ENCODE measurements at regions not wholly inside any gene's neighbourhood (a gene's known extent, or its start where the extent isn't known, plus 50 kb on each side); places are given as distances from the start of the nearest gene placed in this dataset.

GRCh38 chrX:140920416-140920815 lies 82.0 kb upstream of the SPANXB1 start:
- Histone ChIP-seq H3K9me3 (no peaks in the 10 kb centered on the region), H3K4me3 (no peak overlapping the region), H3K27me3 (no peaks in the 10 kb centered on the region), H3K4me1 (no peaks in the 10 kb centered on the region), H3K27ac (no peak overlapping the region), H3K36me3 (no peaks in the 10 kb centered on the region)
- intact Hi-C loops (cut with DNase I; ENCODE audit: low total_unique reads) = no loop called here
- 80 to 97% (median 92%) methylated on average over 5 of the region's 5 CpGs for WGBS, 5 donors
- TF ChIP-seq POLR2A (IDR thresholded peaks at IDR 0.05) (no peak), EP300 (IDR thresholded peaks at IDR 0.05) (no peak), POLR2AphosphoS5 (IDR thresholded peaks at IDR 0.05) (no peak), CTCF (IDR thresholded peaks at IDR 0.05) (no peak)
- DNase-seq = no peak

- Histone ChIP-seq H3K36me3 (no peaks in the 10 kb centered on the region), H3K27ac (no peak overlapping the region), H3K27me3 (no peaks in the 10 kb centered on the region), H3K4me1 (no peaks in the 10 kb centered on the region), H3K4me3 (no peak overlapping the region), H3K9me3 (no peaks in the 10 kb centered on the region)
- WGBS, 5 donors = 68 to 94% (median 78%) methylated on average over 4 of the region's 4 CpGs
- no peak for TF ChIP-seq POLR2A (IDR thresholded peaks at IDR 0.05)
- no peak for TF ChIP-seq EP300 (IDR thresholded peaks at IDR 0.05)
- TF ChIP-seq POLR2AphosphoS5 (IDR thresholded peaks at IDR 0.05) = no peak
- TF ChIP-seq CTCF (IDR thresholded peaks at IDR 0.05) = no peak
- no peak for DNase-seq
- intact Hi-C loops (cut with DNase I; ENCODE audit: low total_unique reads) = no loop called here
These were observed 79.3 kb upstream of the SPANXB1 start for GRCh38 chrX:140923118-140923517.

- WGBS, 5 donors = 77 to 94% (median 85%) methylated on average over 3 of the region's 3 CpGs
These were observed 73.7 kb upstream of the SPANXB1 start for GRCh38 chrX:140928739-140929138.

GRCh38 chrX:140933016-140933415 lies 69.4 kb upstream of the SPANXB1 start:
- DNase-seq = no peak
- H3K27me3 ChIP-seq = no peaks in the 10 kb centered on the region
- H3K4me3 ChIP-seq = no peak overlapping the region
- intact Hi-C loops (cut with DNase I; ENCODE audit: low total_unique reads) = no loop called here
- WGBS, 5 donors = 42 to 61% (median 54%) methylated on average over 3 of the region's 3 CpGs
- TF ChIP-seq POLR2AphosphoS5 (IDR thresholded peaks at IDR 0.05) (no peak), POLR2A (IDR thresholded peaks at IDR 0.05) (no peak), CTCF (IDR thresholded peaks at IDR 0.05) (no peak), EP300 (IDR thresholded peaks at IDR 0.05) (no peak)
- no peak overlapping the region for H3K27ac ChIP-seq
- peaks cover 0 to 8% (median 0%) of the 10 kb centered on the region in 4 donors for H3K4me1 ChIP-seq
- no peaks in the 10 kb centered on the region for H3K9me3 ChIP-seq
- no peaks in the 10 kb centered on the region for H3K36me3 ChIP-seq

More at GRCh38 chrX:140928739-140929138, 73.7 kb upstream of the SPANXB1 start:
- no peaks in the 10 kb centered on the region for H3K27me3 ChIP-seq
- no peaks in the 10 kb centered on the region for H3K4me1 ChIP-seq
- no peak for DNase-seq
- H3K9me3 ChIP-seq = no peaks in the 10 kb centered on the region
- H3K36me3 ChIP-seq = no peaks in the 10 kb centered on the region
- intact Hi-C loops (cut with DNase I; ENCODE audit: low total_unique reads) = no loop called here
- no peak overlapping the region for H3K4me3 ChIP-seq
- H3K27ac ChIP-seq = no peak overlapping the region
- TF ChIP-seq POLR2A (IDR thresholded peaks at IDR 0.05) (no peak), POLR2AphosphoS5 (IDR thresholded peaks at IDR 0.05) (no peak), EP300 (IDR thresholded peaks at IDR 0.05) (no peak), CTCF (IDR thresholded peaks at IDR 0.05) (no peak)

All from stomach (tissue), 8 donors.